Upper lobe of left lung (tissue), 4 donors: ENCODE measurements at regions not wholly inside any gene's neighbourhood (a gene's known extent, or its start where the extent isn't known, plus 50 kb on each side); places are given as distances from the start of the nearest gene placed in this dataset.

Experiments
- EP300 ChIP-seq, 4 donors: sonication (generic); formaldehyde crosslinking; IDR thresholded peaks; one replicate each; pipeline ENCODE4 v1.5.1; 2017; ENCODE audit warnings: antibody characterized with exemption in 4 of 4, control low read depth in 2 of 4
- POLR2A ChIP-seq, 4 donors: fragments of 450-650 bp; IDR thresholded peaks; one replicate each; pipeline ENCODE4 v1.5.1; 2016 to 2017; ENCODE audit warnings: antibody characterized with exemption in 4 of 4, mild to moderate bottlenecking in 2 of 4
- POLR2AphosphoS5 ChIP-seq, 2 donors: sonication (generic); formaldehyde crosslinking; IDR thresholded peaks; one replicate each; pipeline ENCODE4 v1.5.1; 2017; ENCODE audit warnings: antibody characterized with exemption in 2 of 2
- TF ChIP-seq, protein P1 (sequence below), 6 experiments: fragments of 450-650 bp in 4 of 6; fragments of 200-600 bp in 2 of 6; sonication (generic) in 2 of 6; IDR thresholded peaks; one replicate each; pipeline ENCODE4 v1.5.1; 2016 to 2019; ENCODE audit warnings: antibody characterized with exemption in 6 of 6

DNA sequence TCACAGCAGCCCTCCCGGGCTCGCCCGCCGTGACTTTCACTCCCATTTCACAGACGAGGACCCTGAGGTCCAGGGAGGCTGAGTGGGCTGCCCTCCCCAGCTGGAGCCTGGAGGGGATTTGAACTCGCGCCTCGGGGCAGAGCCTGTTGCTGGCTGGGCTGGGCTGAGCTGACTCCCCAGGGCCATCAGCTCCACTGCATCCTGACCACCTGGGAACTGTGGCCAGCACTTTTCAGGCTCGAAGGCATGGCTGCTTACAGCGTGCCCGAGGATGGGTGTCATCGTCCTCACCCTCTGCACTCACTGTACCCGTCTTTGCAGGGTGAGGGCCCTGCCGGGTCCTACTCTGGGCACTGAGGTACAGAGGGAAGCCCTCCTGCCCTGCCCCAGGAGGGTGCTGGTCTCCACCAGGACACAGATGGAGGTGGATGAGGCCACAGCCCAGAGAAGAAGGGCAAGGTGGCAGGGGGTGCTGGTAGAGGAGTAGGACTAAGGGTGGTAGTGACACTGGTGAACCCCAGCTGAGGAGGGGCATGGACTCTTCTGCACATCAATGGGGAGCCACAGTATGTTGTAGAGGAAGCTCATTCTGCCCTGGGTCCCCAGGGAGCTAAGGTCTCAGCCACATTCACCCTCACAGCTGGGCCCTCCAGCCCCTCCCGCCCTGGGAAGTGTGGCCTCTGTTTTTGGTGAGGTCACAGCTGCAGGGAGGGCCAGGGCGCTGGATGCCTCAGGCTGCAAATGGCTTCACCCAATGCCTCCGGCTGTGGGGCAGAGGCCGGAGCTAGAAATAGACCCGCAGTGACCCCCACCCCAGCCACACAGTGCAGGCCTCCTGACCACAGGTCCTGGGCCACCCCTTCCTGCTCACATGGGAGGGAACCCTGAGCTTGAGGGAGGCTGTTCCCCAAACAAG, 365.1 kb upstream of the SFSWAP start:
- TF ChIP-seq POLR2A (IDR thresholded peaks at IDR 0.05) = no peak
- TF ChIP-seq, protein P1, sequence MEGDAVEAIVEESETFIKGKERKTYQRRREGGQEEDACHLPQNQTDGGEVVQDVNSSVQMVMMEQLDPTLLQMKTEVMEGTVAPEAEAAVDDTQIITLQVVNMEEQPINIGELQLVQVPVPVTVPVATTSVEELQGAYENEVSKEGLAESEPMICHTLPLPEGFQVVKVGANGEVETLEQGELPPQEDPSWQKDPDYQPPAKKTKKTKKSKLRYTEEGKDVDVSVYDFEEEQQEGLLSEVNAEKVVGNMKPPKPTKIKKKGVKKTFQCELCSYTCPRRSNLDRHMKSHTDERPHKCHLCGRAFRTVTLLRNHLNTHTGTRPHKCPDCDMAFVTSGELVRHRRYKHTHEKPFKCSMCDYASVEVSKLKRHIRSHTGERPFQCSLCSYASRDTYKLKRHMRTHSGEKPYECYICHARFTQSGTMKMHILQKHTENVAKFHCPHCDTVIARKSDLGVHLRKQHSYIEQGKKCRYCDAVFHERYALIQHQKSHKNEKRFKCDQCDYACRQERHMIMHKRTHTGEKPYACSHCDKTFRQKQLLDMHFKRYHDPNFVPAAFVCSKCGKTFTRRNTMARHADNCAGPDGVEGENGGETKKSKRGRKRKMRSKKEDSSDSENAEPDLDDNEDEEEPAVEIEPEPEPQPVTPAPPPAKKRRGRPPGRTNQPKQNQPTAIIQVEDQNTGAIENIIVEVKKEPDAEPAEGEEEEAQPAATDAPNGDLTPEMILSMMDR (IDR thresholded peaks at IDR 0.05) = no peak
- TF ChIP-seq POLR2AphosphoS5 (IDR thresholded peaks at IDR 0.05) = no peak
- TF ChIP-seq EP300 (IDR thresholded peaks at IDR 0.05) = no peak
